ENCODE measurements at regions not wholly inside any gene's neighbourhood (a gene's known extent, or its start where the extent isn't known, plus 50 kb on each side); places are given as distances from the start of the nearest gene placed in this dataset.

DNA sequence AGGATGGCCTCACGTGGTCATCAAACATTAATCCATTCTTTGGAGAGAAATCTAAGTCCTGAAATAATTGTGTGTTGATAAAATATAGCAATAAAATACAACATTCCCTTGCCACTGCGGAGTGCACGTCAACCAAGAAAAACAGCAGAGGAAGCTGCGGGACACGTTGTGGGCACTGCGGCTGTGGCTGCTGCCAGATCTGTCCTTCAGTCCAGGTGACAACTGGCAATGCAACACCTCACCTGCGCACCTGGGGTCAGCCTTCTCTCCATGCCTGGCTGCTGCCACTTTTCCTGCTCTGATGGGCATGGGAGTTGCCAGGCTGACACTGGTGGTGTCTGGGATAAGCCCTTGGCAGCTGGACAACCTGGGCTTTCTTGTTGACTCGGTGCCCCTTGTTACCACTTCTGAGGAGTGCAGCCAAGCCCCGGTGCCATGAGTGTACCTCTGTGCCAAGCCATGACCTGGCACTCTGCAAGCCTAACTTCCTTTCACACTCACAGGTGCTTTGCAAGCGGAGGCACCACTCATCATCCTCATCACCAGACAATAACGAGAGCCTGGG is 251.6 kb upstream of the TSHZ3 start:
- no peak overlapping the region for H2BK5ac ChIP-seq (ENCODE audit: low read depth, low read length)
- H2BK15ac ChIP-seq (ENCODE audit: low read length) = no peak overlapping the region
- H3K23ac ChIP-seq (ENCODE audit: insufficient read length) = no peak overlapping the region
- no peaks in the 10 kb centered on the region for H3K36me3 ChIP-seq (ENCODE audit: control insufficient read depth in 2 of 4, insufficient read depth in 4 of 4, low read length in 3 of 4)
- H2BK120ac ChIP-seq (replicated peaks; ENCODE audit: low read depth, low read length) = no peak overlapping the region
- no peaks in the 10 kb centered on the region for H3K79me2 ChIP-seq (ENCODE audit: control insufficient read depth in 1 of 2, insufficient read depth in 2 of 2, low read length in 2 of 2)
- no peaks in the 10 kb centered on the region for H3K9me3 ChIP-seq (ENCODE audit: insufficient read depth in 2 of 2, low read depth in 1 of 2, low read length in 1 of 2)
- H2BK12ac ChIP-seq (ENCODE audit: low read depth, low read length) = no peak overlapping the region
- H2AK5ac ChIP-seq (ENCODE audit: low read depth, low read length) = no peak overlapping the region
- H3K23me2 ChIP-seq (ENCODE audit: low read depth, low read length) = no peaks in the 10 kb centered on the region
- no peak overlapping the region for H4K5ac ChIP-seq (ENCODE audit: insufficient read length, low read depth, low read length)
- H3K27me3 ChIP-seq (replicated peaks in 1 of 4; ENCODE audit: control insufficient read depth in 3 of 4, extremely low read depth in 1 of 4, insufficient read depth in 3 of 4, low read length in 3 of 4) = no peaks in the 10 kb centered on the region
- H3K4me2 ChIP-seq (ENCODE audit: insufficient read depth in 1 of 2, low read depth in 2 of 2, low read length in 2 of 2) = no peak overlapping the region
- no peak for DNase-seq (ENCODE audit: low read depth in 1 of 2, low spot score in 2 of 2)
- H3K4me3 ChIP-seq (ENCODE audit: extremely low read depth in 1 of 4, insufficient read depth in 2 of 4, low read depth in 3 of 4, low read length in 4 of 4) = no peak overlapping the region
- H2BK20ac ChIP-seq (ENCODE audit: low read length) = no peak overlapping the region; the same call in 1 of the 2 replicates
- H3K27ac ChIP-seq (ENCODE audit: low read depth, low read length) = no peak overlapping the region
- no peak overlapping the region for H4K91ac ChIP-seq (replicated peaks; ENCODE audit: insufficient read length, low read length)
- H3K14ac ChIP-seq (ENCODE audit: insufficient read length) = no peak overlapping the region
- no peaks in the 10 kb centered on the region for H3K79me1 ChIP-seq (ENCODE audit: low read depth, low read length)
- no peak overlapping the region for H3K9ac ChIP-seq (replicated peaks in 1 of 4; ENCODE audit: extremely low read depth in 1 of 4, low read depth in 3 of 4, low read length in 3 of 4)
- H3K4ac ChIP-seq (replicated peaks; ENCODE audit: insufficient read length, low read depth, low read length) = no peak overlapping the region
- H3K18ac ChIP-seq (ENCODE audit: extremely low read depth, low read length) = no peak overlapping the region
- CTCF ChIA-PET (ENCODE audit: partially characterized antibody) = interaction anchor here (1.0 to 1.6 kb wide), 2 partner anchors 14 to 37 kb away, joined by 3 to 4 read pairs; no protein-coding TSS in a partner anchor
- H2AFZ ChIP-seq (ENCODE audit: low read length) = no peak overlapping the region
- no peak overlapping the region for H3K56ac ChIP-seq (replicated peaks; ENCODE audit: insufficient read length, low read depth, low read length)
- no peak for FAIRE-seq
- 94% methylated on average over 11 of the region's 11 CpGs; no CpG with 5 or more reads in 1 of the 2 experiments for WGBS, 2 experiments (ENCODE audit: extremely low coverage in 1 of 2, insufficient coverage in 1 of 2, insufficient read length in 1 of 2, insufficient replicate concordance in 2 of 2, low coverage in 1 of 2, low lambda C conversion rate in 2 of 2, missing lambda C conversion rate in 1 of 2)
- H3K4me1 ChIP-seq (replicated peaks in 1 of 4; ENCODE audit: control insufficient read depth in 3 of 4, insufficient read depth in 4 of 4, low read length in 3 of 4) = no peaks in the 10 kb centered on the region
- no peaks in the 10 kb centered on the region for H4K20me1 ChIP-seq (replicated peaks in 1 of 2; ENCODE audit: control insufficient read depth in 1 of 2, insufficient read depth in 2 of 2, low read length in 2 of 2)
- no peak overlapping the region for H4K8ac ChIP-seq (ENCODE audit: extremely low read depth, insufficient read depth, low read length)
- TF ChIP-seq RAD21 (IDR thresholded peaks at IDR 0.05 in 1 of 2, conservative IDR thresholded peaks at IDR 0.05 in 1 of 2; ENCODE audit: low read depth in 2 of 2, low read length in 2 of 2) (peak in 1 of 2 experiments; percentile 3; a peak in 1 of 4 replicates), POLR2A (IDR thresholded peaks at IDR 0.05; ENCODE audit: control extremely low read depth in 1 of 2, low read depth in 2 of 2, low read length in 2 of 2) (no peak)
- POLR2A ChIA-PET (ENCODE audit: partially characterized antibody) = no interaction called here
